ENCODE measurements at regions not wholly inside any gene's neighbourhood (a gene's known extent, or its start where the extent isn't known, plus 50 kb on each side); places are given as distances from the start of the nearest gene placed in this dataset.
"Not testable (repeated sequence)": the region's sequence is repeated elsewhere in the genome, so short reads cannot be mapped to it uniquely, and the experiment has no call there.

DNA sequence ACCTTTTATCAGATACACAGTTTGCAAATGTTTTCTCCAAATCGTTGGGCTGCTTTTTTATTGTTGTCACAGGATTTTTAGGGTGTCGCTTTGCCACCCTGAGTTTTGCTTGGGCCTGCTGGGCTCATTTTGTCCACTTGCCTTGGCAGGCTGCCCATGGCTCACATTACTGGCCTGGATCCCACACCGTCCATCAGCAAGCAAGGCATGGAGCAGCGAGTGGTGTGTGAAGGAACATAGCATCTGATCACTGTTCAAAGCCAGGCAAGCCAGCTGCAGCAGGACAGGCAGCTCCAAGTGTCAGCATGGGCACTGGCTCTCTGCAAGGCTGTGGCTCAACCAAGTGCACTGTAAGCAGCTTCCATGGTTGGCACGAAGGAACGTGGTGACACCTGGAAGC is 261.4 kb upstream of the TECRL start:
- no peaks in the 10 kb centered on the region for H3K9me3 ChIP-seq
- DNase-seq (no peak), ATAC-seq (no peak)
- no peaks in the 10 kb centered on the region for H3K27me3 ChIP-seq
- no peak for TF ChIP-seq POLR2A (IDR thresholded peaks at IDR 0.05)
- TF ChIP-seq, protein P1, sequence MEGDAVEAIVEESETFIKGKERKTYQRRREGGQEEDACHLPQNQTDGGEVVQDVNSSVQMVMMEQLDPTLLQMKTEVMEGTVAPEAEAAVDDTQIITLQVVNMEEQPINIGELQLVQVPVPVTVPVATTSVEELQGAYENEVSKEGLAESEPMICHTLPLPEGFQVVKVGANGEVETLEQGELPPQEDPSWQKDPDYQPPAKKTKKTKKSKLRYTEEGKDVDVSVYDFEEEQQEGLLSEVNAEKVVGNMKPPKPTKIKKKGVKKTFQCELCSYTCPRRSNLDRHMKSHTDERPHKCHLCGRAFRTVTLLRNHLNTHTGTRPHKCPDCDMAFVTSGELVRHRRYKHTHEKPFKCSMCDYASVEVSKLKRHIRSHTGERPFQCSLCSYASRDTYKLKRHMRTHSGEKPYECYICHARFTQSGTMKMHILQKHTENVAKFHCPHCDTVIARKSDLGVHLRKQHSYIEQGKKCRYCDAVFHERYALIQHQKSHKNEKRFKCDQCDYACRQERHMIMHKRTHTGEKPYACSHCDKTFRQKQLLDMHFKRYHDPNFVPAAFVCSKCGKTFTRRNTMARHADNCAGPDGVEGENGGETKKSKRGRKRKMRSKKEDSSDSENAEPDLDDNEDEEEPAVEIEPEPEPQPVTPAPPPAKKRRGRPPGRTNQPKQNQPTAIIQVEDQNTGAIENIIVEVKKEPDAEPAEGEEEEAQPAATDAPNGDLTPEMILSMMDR (IDR thresholded peaks at IDR 0.05), result no peak
- WGBS (ENCODE audit: insufficient coverage, low coverage, low lambda C conversion rate, missing lambda C conversion rate), result 58% methylated on average over 4 of the region's 6 CpGs
- no peak overlapping the region for H3K27ac ChIP-seq
- H3K36me3 ChIP-seq, result no peaks in the 10 kb centered on the region
- no peak overlapping the region for H3K4me3 ChIP-seq
- H3K4me1 ChIP-seq, result no peaks in the 10 kb centered on the region
- intact Hi-C loops (cut with DNase I), result no loop called here

DNA sequence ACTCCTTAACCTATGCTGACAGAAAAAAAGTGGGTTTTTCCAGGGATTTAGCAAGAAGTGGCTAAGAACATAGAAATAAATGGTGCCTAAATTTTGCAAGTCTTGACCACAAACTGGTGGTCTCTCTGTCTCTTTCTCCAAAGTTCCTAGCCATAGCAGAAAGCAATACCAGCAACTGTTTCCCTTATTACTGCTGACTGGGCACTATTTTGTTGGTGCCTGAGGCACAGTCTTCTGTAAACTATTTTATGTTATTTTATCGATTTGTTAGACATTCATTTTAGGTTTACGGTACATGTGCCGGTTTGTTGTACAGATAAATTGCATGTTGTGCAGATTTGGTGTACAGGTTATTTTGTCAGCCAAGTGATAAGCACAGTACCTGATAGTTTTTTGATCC is 234.6 kb upstream of the TECRL start:
- H3K27me3 ChIP-seq, result no peaks in the 10 kb centered on the region
- no peak overlapping the region for H3K4me3 ChIP-seq
- TF ChIP-seq, protein P1 (IDR thresholded peaks at IDR 0.05), result no peak
- TF ChIP-seq POLR2A (IDR thresholded peaks at IDR 0.05), result no peak
- no peaks in the 10 kb centered on the region for H3K9me3 ChIP-seq
- no peaks in the 10 kb centered on the region for H3K36me3 ChIP-seq
- H3K4me1 ChIP-seq, result no peaks in the 10 kb centered on the region
- 65% methylated on average over 3 of the region's 3 CpGs for WGBS (ENCODE audit: insufficient coverage, low coverage, low lambda C conversion rate, missing lambda C conversion rate)
- H3K27ac ChIP-seq, result no peak overlapping the region
- ATAC-seq (no peak), DNase-seq (no peak)
- intact Hi-C loops (cut with DNase I), result no loop called here

DNA sequence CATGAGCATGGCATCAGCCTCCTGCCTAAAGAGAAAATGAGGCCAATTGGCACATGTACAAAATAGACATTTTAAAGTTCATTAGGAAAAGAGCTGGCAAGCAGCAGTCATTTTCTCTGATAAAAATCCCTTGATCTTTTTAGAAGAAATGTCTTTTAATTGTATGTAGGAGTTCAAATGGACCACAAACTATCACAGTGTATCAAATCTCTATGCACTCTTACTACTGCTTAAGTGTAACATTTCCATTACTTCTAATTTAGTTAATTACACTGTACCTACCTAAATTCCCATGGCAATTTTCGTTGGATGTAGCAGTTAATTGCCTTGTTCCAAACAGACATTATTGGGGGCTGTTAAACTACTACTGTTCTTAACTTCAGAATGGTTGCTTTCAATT is 233.7 kb upstream of the TECRL start:
- no peaks in the 10 kb centered on the region for H3K36me3 ChIP-seq
- 21% methylated on average over 1 of the region's 1 CpG for WGBS (ENCODE audit: insufficient coverage, low coverage, low lambda C conversion rate, missing lambda C conversion rate)
- TF ChIP-seq POLR2A (IDR thresholded peaks at IDR 0.05), result no peak
- TF ChIP-seq, protein P1 (IDR thresholded peaks at IDR 0.05), result no peak
- ATAC-seq (no peak), DNase-seq (no peak)
- no peaks in the 10 kb centered on the region for H3K27me3 ChIP-seq
- intact Hi-C loops (cut with DNase I), result no loop called here
- no peak overlapping the region for H3K27ac ChIP-seq
- no peaks in the 10 kb centered on the region for H3K4me1 ChIP-seq
- no peaks in the 10 kb centered on the region for H3K9me3 ChIP-seq
- no peak overlapping the region for H3K4me3 ChIP-seq

DNA sequence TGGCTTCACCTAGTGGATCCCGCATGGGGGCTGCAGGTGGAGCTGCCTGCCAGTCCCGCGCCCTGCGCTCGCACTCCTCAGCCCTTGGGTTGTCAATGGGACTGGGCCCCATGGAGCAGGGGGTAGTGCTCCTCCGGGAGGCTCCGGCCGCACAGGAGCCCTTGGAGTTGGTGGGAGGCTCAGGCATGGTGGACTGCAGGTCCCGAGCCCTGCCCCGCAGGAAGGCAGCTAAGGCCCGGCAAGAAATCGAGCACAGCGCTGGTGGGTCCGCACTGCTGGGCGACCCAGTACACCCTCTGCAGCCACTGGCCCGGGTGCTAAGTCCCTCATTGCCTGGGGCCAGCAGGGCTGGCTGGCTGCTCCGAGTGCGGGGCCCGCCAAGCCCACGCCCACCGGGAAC is 231.2 kb upstream of the TECRL start:
- H3K27me3 ChIP-seq; H3K4me1 ChIP-seq; H3K27ac ChIP-seq; DNase-seq; H3K4me3 ChIP-seq; H3K9me3 ChIP-seq; H3K36me3 ChIP-seq; ATAC-seq; intact Hi-C loops (cut with DNase I): not testable (repeated sequence)
- no CpG with 5 or more reads among the region's 21 CpGs for WGBS (ENCODE audit: insufficient coverage, low coverage, low lambda C conversion rate, missing lambda C conversion rate)

DNA sequence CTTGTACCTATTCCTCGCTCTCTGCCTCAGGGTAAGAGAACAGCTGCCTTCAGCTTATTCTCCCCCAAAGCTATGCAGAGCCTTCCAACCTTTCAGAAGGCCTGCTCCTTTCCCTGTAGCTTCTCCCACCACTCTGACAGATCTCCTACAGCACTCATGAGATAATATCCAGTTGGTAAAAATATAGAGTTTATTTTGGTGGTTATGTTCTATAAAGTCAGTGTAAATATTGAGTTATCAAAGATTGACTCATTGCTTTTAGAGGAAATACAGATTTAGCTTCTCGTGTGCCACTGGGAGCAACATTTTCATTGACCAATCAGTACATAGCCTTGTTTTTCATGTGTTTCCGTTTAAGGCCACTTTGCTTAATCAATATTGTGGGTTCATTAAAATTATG is 216.2 kb upstream of the TECRL start:
- 46% methylated on average over 3 of the region's 3 CpGs for WGBS (ENCODE audit: insufficient coverage, low coverage, low lambda C conversion rate, missing lambda C conversion rate)
- TF ChIP-seq, protein P1 (IDR thresholded peaks at IDR 0.05), result no peak
- TF ChIP-seq POLR2A (IDR thresholded peaks at IDR 0.05), result no peak
- H3K27ac ChIP-seq, result no peak overlapping the region
- H3K4me1 ChIP-seq, result no peaks in the 10 kb centered on the region
- no peak for ATAC-seq
- no peak for DNase-seq
- H3K9me3 ChIP-seq, result no peaks in the 10 kb centered on the region
- H3K27me3 ChIP-seq, result no peaks in the 10 kb centered on the region
- no peaks in the 10 kb centered on the region for H3K36me3 ChIP-seq
- intact Hi-C loops (cut with DNase I), result no loop called here
- H3K4me3 ChIP-seq, result no peak overlapping the region

Measured in right lobe of liver (tissue), 6 donors.